ENCODE measurements at regions not wholly inside any gene's neighbourhood (a gene's known extent, or its start where the extent isn't known, plus 50 kb on each side); places are given as distances from the start of the nearest gene placed in this dataset.

DNA sequence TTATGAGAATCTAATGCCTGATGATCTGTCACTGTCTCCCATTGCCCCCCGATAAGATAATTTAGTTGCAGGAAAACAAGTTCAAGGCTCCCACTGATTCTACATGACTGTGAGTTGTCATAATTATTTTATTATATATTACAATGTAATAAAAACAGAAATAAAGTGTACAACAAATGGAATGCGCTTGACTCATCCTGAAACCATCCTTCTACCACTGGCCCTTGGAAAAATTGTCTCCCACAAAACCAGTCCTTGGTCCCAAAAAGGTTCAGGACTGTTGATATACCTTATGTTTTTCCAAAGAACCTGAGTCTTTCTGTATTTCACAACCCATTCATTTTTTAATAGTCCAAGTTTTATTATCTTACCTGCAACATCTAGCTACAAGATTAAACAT is 403.5 kb downstream of the TAF11L14 start:
- TF ChIP-seq CTCF (IDR thresholded peaks at IDR 0.05; ENCODE audit: borderline replicate concordance, insufficient read depth, low read depth, low read length) = no peak
- H3K4me3 ChIP-seq (ENCODE audit: low read depth, low read length) = no peak overlapping the region

DNA sequence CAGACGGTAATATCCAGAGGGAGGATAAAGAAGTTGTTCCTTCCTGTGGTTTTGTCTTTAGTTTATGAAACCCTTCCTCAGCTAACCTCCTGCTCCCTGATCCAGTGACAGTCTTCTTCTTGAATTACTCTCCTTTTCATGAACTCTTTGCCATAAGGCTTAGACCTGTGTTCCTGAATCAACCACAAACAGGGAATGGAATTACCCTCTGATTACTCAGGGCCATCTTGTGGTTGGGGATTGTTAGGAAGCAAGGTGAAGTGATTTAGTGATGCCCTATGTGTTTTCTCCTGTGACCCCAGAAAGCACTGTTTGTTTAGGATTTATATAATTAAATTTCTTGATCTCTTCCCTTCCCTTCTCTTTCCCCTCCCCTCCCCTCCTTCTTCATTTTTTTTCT is 409.1 kb downstream of the TAF11L14 start:
- TF ChIP-seq CTCF (IDR thresholded peaks at IDR 0.05; ENCODE audit: borderline replicate concordance, insufficient read depth, low read depth, low read length) = no peak
- no peak overlapping the region for H3K4me3 ChIP-seq (ENCODE audit: low read depth, low read length)

- TF ChIP-seq CTCF (IDR thresholded peaks at IDR 0.05; ENCODE audit: borderline replicate concordance, insufficient read depth, low read depth, low read length) = no peak
- no peak overlapping the region for H3K4me3 ChIP-seq (ENCODE audit: low read depth, low read length)
These were observed 414.2 kb downstream of the TAF11L14 start for GRCh38 chr5:18048449-18048848.

GRCh38 chr5:18050345-18050744 is 416.1 kb downstream of the TAF11L14 start:
- no peak for TF ChIP-seq CTCF (IDR thresholded peaks at IDR 0.05; ENCODE audit: borderline replicate concordance, insufficient read depth, low read depth, low read length)

DNA sequence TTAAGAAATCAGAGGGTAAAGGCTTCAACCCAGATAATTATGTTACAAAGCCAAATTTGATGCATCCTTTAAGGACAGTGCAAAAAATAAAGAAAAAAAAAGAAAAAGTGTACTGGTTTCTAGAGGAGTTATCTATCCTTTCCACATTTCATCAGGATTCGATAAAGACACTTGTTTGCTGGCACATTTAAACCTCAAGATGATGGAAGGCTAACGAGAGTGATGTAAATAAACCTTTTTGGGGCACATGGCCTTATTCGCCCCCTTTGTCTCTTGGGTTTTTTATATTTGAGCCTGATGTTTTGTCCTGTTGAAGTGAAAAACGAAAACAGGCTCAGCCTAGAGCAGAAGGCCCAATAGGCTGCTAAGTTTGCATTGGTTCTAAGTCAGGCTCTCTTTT is 416.5 kb downstream of the TAF11L14 start:
- no peak overlapping the region for H3K4me3 ChIP-seq (ENCODE audit: low read depth, low read length)
- TF ChIP-seq CTCF (IDR thresholded peaks at IDR 0.05; ENCODE audit: borderline replicate concordance, insufficient read depth, low read depth, low read length) = no peak

More at GRCh38 chr5:18050345-18050744, 416.1 kb downstream of the TAF11L14 start:
- H3K4me3 ChIP-seq (ENCODE audit: low read depth, low read length) = no peak overlapping the region

GRCh38 chr5:18051953-18052352 is 417.7 kb downstream of the TAF11L14 start:
- H3K4me3 ChIP-seq (ENCODE audit: low read depth, low read length) = no peak overlapping the region
- TF ChIP-seq CTCF (IDR thresholded peaks at IDR 0.05; ENCODE audit: borderline replicate concordance, insufficient read depth, low read depth, low read length) = no peak

DNA sequence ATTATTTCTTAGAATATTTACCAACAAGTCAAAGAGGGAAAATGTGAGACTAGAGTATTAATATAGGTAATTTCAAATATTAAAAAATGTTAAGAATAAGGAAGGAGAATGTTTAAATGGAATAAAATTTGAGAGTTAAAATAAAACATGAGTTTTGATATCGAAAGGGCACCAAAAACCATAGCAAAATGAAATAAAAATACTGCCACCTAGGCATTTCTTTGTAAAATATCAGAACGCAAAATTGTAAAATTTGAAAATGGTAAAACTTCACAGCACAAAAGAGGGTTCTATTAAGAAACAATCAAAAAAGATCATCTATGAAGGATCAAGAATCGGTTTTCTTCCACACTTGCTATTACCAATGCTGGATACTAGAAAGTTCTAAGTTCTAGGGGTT is 418.3 kb downstream of the TAF11L14 start:
- no peak for TF ChIP-seq CTCF (IDR thresholded peaks at IDR 0.05; ENCODE audit: borderline replicate concordance, insufficient read depth, low read depth, low read length)
- H3K4me3 ChIP-seq (ENCODE audit: low read depth, low read length) = no peak overlapping the region

Measured in GM12875 (cell line).